ENCODE measurements at regions not wholly inside any gene's neighbourhood (a gene's known extent, or its start where the extent isn't known, plus 50 kb on each side); places are given as distances from the start of the nearest gene placed in this dataset.

DNA sequence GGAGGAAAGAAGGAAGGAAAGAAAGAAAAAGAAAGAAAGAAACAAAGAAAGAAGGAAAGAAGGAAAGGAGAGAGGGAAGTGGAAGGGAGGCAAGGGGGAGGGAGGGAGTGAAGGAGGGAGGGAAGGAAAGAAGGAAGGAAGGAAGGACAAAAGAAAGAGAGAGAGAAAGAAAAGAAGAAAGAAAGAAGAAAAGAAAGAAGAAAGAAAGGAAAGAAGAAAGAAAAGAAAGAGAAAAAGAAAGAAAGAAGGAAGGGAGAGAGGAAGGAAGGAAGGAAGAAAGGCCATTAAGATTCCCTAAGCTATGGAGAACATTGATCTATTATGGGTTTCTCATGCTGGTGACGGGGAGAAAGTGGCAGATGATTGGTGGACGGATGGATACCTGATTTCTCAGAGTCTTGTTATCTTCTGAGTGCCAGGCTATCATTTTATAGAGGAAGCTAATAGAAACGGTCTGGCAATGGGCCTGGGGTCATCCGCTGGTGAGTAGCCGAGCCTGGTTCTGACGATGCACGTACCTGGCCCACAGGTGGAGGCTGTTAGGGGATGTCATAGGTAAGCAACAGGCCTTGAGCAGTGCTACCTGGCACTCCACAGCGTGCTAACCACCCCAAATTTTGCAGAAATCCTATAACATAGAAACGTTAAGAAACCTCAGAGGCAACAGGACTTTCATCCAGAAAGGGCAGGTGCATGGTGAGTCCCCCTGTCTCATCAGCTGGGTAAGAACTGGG, 142.9 kb downstream of the SHOX start:
- Histone ChIP-seq H3K79me1 (ENCODE audit: low read depth in 1 of 2, low read length in 2 of 2) (no peaks in the 10 kb centered on the region), H2AFZ (replicated peaks; ENCODE audit: low read length, poor library complexity) (no peak overlapping the region), H2BK5ac (ENCODE audit: low read depth, low read length, poor library complexity, severe bottlenecking) (no peak overlapping the region), H2BK15ac (ENCODE audit: low read depth, low read length) (no peak overlapping the region), H2AK9ac (replicated peaks; ENCODE audit: low read depth, low read length, poor library complexity) (no peak overlapping the region), H3K56ac (ENCODE audit: extremely low read depth, insufficient read depth, low read length) (no peak overlapping the region), H3K18ac (ENCODE audit: low read depth, low read length) (no peak overlapping the region), H4K5ac (ENCODE audit: low read depth, low read length) (no peak overlapping the region), H3K4me3 (ENCODE audit: insufficient read depth, low read depth, low read length) (no peak overlapping the region), H3K9ac (ENCODE audit: low read depth, low read length) (no peak overlapping the region), H3K4me2 (ENCODE audit: low read depth, low read length) (no peak overlapping the region), H2BK20ac (ENCODE audit: low read depth, low read length) (no peak overlapping the region), H3K14ac (replicated peaks; ENCODE audit: low read depth, low read length) (no peak overlapping the region), H3K9me1 (ENCODE audit: insufficient read depth, low read length) (no peaks in the 10 kb centered on the region), H3K4me1 (ENCODE audit: control insufficient read depth, insufficient read depth, low read length) (no peaks in the 10 kb centered on the region), H3K27me3 (ENCODE audit: control insufficient read depth, insufficient read depth, low read length) (no peaks in the 10 kb centered on the region), H3K4ac (ENCODE audit: low read depth, low read length) (no peak overlapping the region), H2AK5ac (ENCODE audit: low read depth, low read length) (no peak overlapping the region), H3K36me3 (ENCODE audit: control insufficient read depth, insufficient read depth, low read length) (no peaks in the 10 kb centered on the region), H4K91ac (ENCODE audit: insufficient read depth, low read depth, low read length) (no peak overlapping the region), H3K23ac (ENCODE audit: low read depth, low read length) (no peak overlapping the region), H4K20me1 (ENCODE audit: insufficient read depth, low read length) (no peaks in the 10 kb centered on the region), H4K8ac (ENCODE audit: low read depth in 2 of 2, low read length in 2 of 2) (no peak overlapping the region), H3K9me3 (ENCODE audit: control insufficient read depth, insufficient read depth, low read length) (peaks cover 33% of the 10 kb centered on the region), H3K27ac (ENCODE audit: insufficient read depth, low read length) (no peak overlapping the region), H2BK120ac (ENCODE audit: low read depth, low read length) (no peak overlapping the region)
- intact Hi-C loops (cut with micrococcal nuclease), result no loop called here
- in situ Hi-C loops (cut with MboI; ENCODE audit: low sequenced_read_pairs), result no loop called here
- dilution Hi-C loops (cut with HindIII; ENCODE audit: low sequenced_read_pairs, unreplicated experiment), result no loop called here
- no peak for DNase-seq
- POLR2A ChIA-PET (ENCODE audit: unreplicated experiment), result no interaction called here
- BruUV-seq (replicated peaks), result no TSS peak
- 0% methylated on average over 1 of the region's 9 CpGs; no CpG with 5 or more reads in 1 of the 2 experiments for WGBS, 2 experiments (ENCODE audit: extremely low coverage in 2 of 2, insufficient read length in 1 of 2)
- TF ChIP-seq MAFK (IDR thresholded peaks at IDR 0.05; ENCODE audit: low read depth, low read length) (no peak), FOS (IDR thresholded peaks at IDR 0.05; ENCODE audit: low read depth, low read length) (no peak), RCOR1 (IDR thresholded peaks at IDR 0.05; ENCODE audit: insufficient replicate concordance, low read length) (no peak), USF2 (IDR thresholded peaks at IDR 0.05; ENCODE audit: low read depth, low read length) (no peak), MXI1 (IDR thresholded peaks at IDR 0.05; ENCODE audit: borderline replicate concordance, low read depth, low read length) (no peak), BHLHE40 (IDR thresholded peaks at IDR 0.05; ENCODE audit: low read depth, low read length) (no peak), MAZ (IDR thresholded peaks at IDR 0.05; ENCODE audit: borderline replicate concordance, low read depth, low read length) (no peak)
- CTCF ChIA-PET, result no interaction called here
- ATAC-seq (ENCODE audit: low read depth), result no peak
